ENCODE measurements at regions not wholly inside any gene's neighbourhood (a gene's known extent, or its start where the extent isn't known, plus 50 kb on each side); places are given as distances from the start of the nearest gene placed in this dataset.

DNA sequence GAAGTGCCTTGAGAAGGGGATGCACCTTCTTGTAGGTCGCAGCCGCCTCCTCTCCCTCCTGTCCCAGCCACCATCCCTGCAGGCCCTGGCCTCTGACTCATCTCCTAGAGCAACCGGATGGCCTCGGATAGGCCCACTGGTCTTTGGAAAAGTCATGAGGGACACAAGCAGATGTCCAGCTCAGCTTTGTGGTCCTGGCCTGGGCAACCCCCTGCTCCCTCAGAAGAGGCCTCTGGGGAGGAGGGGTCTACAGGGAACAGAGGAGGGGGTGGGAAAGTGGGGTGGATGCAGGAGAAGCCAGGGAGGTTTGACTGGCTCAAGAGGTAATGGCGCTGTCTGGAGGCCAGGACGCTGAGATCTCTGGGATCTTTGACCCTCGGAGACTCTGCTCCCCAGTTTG is 259.2 kb upstream of the TLE3 start:
- in situ Hi-C loops (cut with MboI; ENCODE audit: low sequenced_read_pairs) (no loop called here), intact Hi-C loops (cut with micrococcal nuclease) (no loop called here), dilution Hi-C loops (cut with HindIII; ENCODE audit: low sequenced_read_pairs, unreplicated experiment) (no loop called here)
- H2BK15ac ChIP-seq (ENCODE audit: low read depth, low read length) = no peak overlapping the region
- no peak overlapping the region for H4K91ac ChIP-seq (ENCODE audit: insufficient read depth, low read depth, low read length)
- H2BK5ac ChIP-seq (ENCODE audit: low read depth, low read length, poor library complexity, severe bottlenecking) = no peak overlapping the region
- no peaks in the 10 kb centered on the region for H3K9me1 ChIP-seq (ENCODE audit: insufficient read depth, low read length)
- H3K27me3 ChIP-seq (ENCODE audit: control insufficient read depth, insufficient read depth, low read length) = peaks cover 60% of the 10 kb centered on the region
- H3K4me3 ChIP-seq (ENCODE audit: insufficient read depth, low read depth, low read length) = no peak overlapping the region
- no peak overlapping the region for H2BK20ac ChIP-seq (ENCODE audit: low read depth, low read length)
- 83% methylated on average over 2 of the region's 7 CpGs; no CpG with 5 or more reads in 1 of the 2 experiments for WGBS, 2 experiments (ENCODE audit: extremely low coverage in 2 of 2, insufficient read length in 1 of 2)
- no peaks in the 10 kb centered on the region; the same call in 1 of the 2 replicates for H3K9me3 ChIP-seq (ENCODE audit: control insufficient read depth, insufficient read depth, low read length)
- H3K18ac ChIP-seq (ENCODE audit: low read depth, low read length) = no peak overlapping the region
- no peak overlapping the region for H4K5ac ChIP-seq (ENCODE audit: low read depth, low read length)
- no peak overlapping the region for H3K56ac ChIP-seq (ENCODE audit: extremely low read depth, insufficient read depth, low read length)
- no peak overlapping the region for H4K8ac ChIP-seq (ENCODE audit: low read depth in 2 of 2, low read length in 2 of 2)
- H2AK9ac ChIP-seq (replicated peaks; ENCODE audit: low read depth, low read length, poor library complexity) = no peak overlapping the region
- BruUV-seq (replicated peaks) = no TSS peak
- ATAC-seq (ENCODE audit: low read depth) (no peak), DNase-seq (no peak)
- no peak overlapping the region for H3K27ac ChIP-seq (ENCODE audit: insufficient read depth, low read length)
- no peak overlapping the region for H3K9ac ChIP-seq (ENCODE audit: low read depth, low read length)
- POLR2A ChIA-PET (ENCODE audit: unreplicated experiment) = no interaction called here
- TF ChIP-seq NFE2L2 (IDR thresholded peaks at IDR 0.05; ENCODE audit: low read depth, low read length) (no peak), MXI1 (IDR thresholded peaks at IDR 0.05; ENCODE audit: borderline replicate concordance, low read depth, low read length) (no peak), MAFK (IDR thresholded peaks at IDR 0.05; ENCODE audit: low read depth, low read length) (no peak), BHLHE40 (IDR thresholded peaks at IDR 0.05; ENCODE audit: low read depth, low read length) (no peak), FOS (IDR thresholded peaks at IDR 0.05; ENCODE audit: low read depth, low read length) (no peak), RFX5 (IDR thresholded peaks at IDR 0.05; ENCODE audit: low read depth, low read length) (no peak), SMC3 (IDR thresholded peaks at IDR 0.05; ENCODE audit: low read depth, low read length) (no peak), CEBPB (IDR thresholded peaks at IDR 0.05; ENCODE audit: low read depth, low read length) (no peak), RAD21 (IDR thresholded peaks at IDR 0.05; ENCODE audit: low read length) (no peak), RCOR1 (IDR thresholded peaks at IDR 0.05; ENCODE audit: insufficient replicate concordance, low read length) (no peak), POLR2A (IDR thresholded peaks at IDR 0.05; ENCODE audit: low read depth, low read length) (no peak), CHD1 (IDR thresholded peaks at IDR 0.05; ENCODE audit: low read depth, low read length) (no peak)
- TF ChIP-seq, protein P1, sequence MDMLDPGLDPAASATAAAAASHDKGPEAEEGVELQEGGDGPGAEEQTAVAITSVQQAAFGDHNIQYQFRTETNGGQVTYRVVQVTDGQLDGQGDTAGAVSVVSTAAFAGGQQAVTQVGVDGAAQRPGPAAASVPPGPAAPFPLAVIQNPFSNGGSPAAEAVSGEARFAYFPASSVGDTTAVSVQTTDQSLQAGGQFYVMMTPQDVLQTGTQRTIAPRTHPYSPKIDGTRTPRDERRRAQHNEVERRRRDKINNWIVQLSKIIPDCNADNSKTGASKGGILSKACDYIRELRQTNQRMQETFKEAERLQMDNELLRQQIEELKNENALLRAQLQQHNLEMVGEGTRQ (IDR thresholded peaks at IDR 0.05; ENCODE audit: low read depth, low read length) = no peak
- TF ChIP-seq, protein P2, sequence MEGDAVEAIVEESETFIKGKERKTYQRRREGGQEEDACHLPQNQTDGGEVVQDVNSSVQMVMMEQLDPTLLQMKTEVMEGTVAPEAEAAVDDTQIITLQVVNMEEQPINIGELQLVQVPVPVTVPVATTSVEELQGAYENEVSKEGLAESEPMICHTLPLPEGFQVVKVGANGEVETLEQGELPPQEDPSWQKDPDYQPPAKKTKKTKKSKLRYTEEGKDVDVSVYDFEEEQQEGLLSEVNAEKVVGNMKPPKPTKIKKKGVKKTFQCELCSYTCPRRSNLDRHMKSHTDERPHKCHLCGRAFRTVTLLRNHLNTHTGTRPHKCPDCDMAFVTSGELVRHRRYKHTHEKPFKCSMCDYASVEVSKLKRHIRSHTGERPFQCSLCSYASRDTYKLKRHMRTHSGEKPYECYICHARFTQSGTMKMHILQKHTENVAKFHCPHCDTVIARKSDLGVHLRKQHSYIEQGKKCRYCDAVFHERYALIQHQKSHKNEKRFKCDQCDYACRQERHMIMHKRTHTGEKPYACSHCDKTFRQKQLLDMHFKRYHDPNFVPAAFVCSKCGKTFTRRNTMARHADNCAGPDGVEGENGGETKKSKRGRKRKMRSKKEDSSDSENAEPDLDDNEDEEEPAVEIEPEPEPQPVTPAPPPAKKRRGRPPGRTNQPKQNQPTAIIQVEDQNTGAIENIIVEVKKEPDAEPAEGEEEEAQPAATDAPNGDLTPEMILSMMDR (conservative IDR thresholded peaks at IDR 0.05; ENCODE audit: low read depth, low read length) = no peak
- TF ChIP-seq, protein P3, sequence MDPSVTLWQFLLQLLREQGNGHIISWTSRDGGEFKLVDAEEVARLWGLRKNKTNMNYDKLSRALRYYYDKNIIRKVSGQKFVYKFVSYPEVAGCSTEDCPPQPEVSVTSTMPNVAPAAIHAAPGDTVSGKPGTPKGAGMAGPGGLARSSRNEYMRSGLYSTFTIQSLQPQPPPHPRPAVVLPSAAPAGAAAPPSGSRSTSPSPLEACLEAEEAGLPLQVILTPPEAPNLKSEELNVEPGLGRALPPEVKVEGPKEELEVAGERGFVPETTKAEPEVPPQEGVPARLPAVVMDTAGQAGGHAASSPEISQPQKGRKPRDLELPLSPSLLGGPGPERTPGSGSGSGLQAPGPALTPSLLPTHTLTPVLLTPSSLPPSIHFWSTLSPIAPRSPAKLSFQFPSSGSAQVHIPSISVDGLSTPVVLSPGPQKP (IDR thresholded peaks at IDR 0.05; ENCODE audit: borderline replicate concordance, low read depth, low read length) = no peak
- no peak overlapping the region for H2AFZ ChIP-seq (replicated peaks; ENCODE audit: low read length, poor library complexity)
- CTCF ChIA-PET = no interaction called here
- H3K4ac ChIP-seq (ENCODE audit: low read depth, low read length) = no peak overlapping the region
- no peaks in the 10 kb centered on the region for H3K4me1 ChIP-seq (ENCODE audit: control insufficient read depth, insufficient read depth, low read length)
- H3K4me2 ChIP-seq (ENCODE audit: low read depth, low read length) = no peak overlapping the region
- H3K79me1 ChIP-seq (ENCODE audit: low read depth in 1 of 2, low read length in 2 of 2) = no peaks in the 10 kb centered on the region
- H3K14ac ChIP-seq (replicated peaks; ENCODE audit: low read depth, low read length) = no peak overlapping the region
- H2BK120ac ChIP-seq (ENCODE audit: low read depth, low read length) = no peak overlapping the region
- H3K23ac ChIP-seq (ENCODE audit: low read depth, low read length) = no peak overlapping the region
- H4K20me1 ChIP-seq (ENCODE audit: insufficient read depth, low read length) = no peaks in the 10 kb centered on the region
- no peaks in the 10 kb centered on the region for H3K36me3 ChIP-seq (ENCODE audit: control insufficient read depth, insufficient read depth, low read length)
- H2AK5ac ChIP-seq (ENCODE audit: low read depth, low read length) = no peak overlapping the region
